ENCODE measurements at regions not wholly inside any gene's neighbourhood (a gene's known extent, or its start where the extent isn't known, plus 50 kb on each side); places are given as distances from the start of the nearest gene placed in this dataset.

DNA sequence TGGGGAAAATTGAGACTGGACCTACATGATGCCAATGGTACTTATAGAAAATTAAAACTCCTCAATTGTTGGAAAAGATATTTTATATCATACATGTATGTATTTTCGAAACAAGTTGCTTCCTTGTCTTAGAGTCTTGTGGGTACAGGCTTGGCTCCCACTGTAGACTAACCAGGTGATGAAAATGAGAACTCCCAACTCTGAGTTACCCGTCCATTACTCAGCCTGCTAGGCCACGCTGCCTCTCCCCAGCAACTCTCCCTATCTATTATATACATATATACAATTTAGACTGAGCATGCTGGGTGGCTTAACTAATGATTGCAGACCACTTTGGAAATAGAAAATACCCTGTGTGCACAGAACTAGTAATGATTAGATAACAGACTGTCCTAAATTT, 628.7 kb downstream of the LMO4 start:
- TF ChIP-seq, protein P1, sequence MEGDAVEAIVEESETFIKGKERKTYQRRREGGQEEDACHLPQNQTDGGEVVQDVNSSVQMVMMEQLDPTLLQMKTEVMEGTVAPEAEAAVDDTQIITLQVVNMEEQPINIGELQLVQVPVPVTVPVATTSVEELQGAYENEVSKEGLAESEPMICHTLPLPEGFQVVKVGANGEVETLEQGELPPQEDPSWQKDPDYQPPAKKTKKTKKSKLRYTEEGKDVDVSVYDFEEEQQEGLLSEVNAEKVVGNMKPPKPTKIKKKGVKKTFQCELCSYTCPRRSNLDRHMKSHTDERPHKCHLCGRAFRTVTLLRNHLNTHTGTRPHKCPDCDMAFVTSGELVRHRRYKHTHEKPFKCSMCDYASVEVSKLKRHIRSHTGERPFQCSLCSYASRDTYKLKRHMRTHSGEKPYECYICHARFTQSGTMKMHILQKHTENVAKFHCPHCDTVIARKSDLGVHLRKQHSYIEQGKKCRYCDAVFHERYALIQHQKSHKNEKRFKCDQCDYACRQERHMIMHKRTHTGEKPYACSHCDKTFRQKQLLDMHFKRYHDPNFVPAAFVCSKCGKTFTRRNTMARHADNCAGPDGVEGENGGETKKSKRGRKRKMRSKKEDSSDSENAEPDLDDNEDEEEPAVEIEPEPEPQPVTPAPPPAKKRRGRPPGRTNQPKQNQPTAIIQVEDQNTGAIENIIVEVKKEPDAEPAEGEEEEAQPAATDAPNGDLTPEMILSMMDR (IDR thresholded peaks at IDR 0.05; ENCODE audit: low read length): no peak
- no peak for TF ChIP-seq EZH2 (IDR thresholded peaks at IDR 0.05; ENCODE audit: borderline replicate concordance, low read length)

All from OCI-LY1 (cell line).